ENCODE measurements at regions not wholly inside any gene's neighbourhood (a gene's known extent, or its start where the extent isn't known, plus 50 kb on each side); places are given as distances from the start of the nearest gene placed in this dataset.

GRCh38 chr4:115729739-115730266, 616.4 kb upstream of the NDST4 start:
- TF ChIP-seq, protein P1, sequence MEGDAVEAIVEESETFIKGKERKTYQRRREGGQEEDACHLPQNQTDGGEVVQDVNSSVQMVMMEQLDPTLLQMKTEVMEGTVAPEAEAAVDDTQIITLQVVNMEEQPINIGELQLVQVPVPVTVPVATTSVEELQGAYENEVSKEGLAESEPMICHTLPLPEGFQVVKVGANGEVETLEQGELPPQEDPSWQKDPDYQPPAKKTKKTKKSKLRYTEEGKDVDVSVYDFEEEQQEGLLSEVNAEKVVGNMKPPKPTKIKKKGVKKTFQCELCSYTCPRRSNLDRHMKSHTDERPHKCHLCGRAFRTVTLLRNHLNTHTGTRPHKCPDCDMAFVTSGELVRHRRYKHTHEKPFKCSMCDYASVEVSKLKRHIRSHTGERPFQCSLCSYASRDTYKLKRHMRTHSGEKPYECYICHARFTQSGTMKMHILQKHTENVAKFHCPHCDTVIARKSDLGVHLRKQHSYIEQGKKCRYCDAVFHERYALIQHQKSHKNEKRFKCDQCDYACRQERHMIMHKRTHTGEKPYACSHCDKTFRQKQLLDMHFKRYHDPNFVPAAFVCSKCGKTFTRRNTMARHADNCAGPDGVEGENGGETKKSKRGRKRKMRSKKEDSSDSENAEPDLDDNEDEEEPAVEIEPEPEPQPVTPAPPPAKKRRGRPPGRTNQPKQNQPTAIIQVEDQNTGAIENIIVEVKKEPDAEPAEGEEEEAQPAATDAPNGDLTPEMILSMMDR (conservative IDR thresholded peaks at IDR 0.05; ENCODE audit: low read depth, low read length), result no peak
- H3K4me3 ChIP-seq (ENCODE audit: low read depth, low read length), result no peak overlapping the region
- no peak for DNase-seq (ENCODE audit: low read depth)

GRCh38 chr4:115723621-115724020, 610.2 kb upstream of the NDST4 start:
- H3K4me3 ChIP-seq (ENCODE audit: low read depth, low read length), result no peak overlapping the region
- TF ChIP-seq, protein P1 (conservative IDR thresholded peaks at IDR 0.05; ENCODE audit: low read depth, low read length), result no peak

DNA sequence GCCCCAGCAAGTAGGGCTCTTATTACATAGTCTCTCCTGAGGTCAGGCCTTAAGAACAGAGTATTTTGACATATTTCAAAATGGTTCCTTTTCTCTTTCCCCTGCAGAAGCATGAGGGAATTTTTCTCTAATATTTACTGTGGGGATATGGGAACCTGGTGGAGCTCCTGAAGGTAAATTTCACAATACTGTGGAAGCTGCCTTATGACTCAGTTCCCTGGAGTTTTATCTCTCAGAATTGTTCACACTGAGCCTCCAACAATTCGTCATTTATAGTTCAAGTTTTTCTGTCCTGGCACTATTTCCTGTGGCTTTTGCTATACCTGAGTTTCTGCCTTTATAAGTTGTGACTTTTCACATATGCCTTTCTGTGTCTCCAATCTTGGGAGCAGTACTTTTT, 607.2 kb upstream of the NDST4 start:
- H3K4me3 ChIP-seq (ENCODE audit: low read depth, low read length), result no peak overlapping the region
- TF ChIP-seq, protein P1 (conservative IDR thresholded peaks at IDR 0.05; ENCODE audit: low read depth, low read length), result no peak
- DNase-seq (ENCODE audit: low read depth), result no peak

More at GRCh38 chr4:115723621-115724020, 610.2 kb upstream of the NDST4 start:
- DNase-seq (ENCODE audit: low read depth), result no peak

- no peak for DNase-seq (ENCODE audit: low read depth)
- no peak overlapping the region for H3K4me3 ChIP-seq (ENCODE audit: low read depth, low read length)
- TF ChIP-seq, protein P1 (conservative IDR thresholded peaks at IDR 0.05; ENCODE audit: low read depth, low read length), result no peak
These were observed 598.2 kb upstream of the NDST4 start for GRCh38 chr4:115711575-115711974.

DNA sequence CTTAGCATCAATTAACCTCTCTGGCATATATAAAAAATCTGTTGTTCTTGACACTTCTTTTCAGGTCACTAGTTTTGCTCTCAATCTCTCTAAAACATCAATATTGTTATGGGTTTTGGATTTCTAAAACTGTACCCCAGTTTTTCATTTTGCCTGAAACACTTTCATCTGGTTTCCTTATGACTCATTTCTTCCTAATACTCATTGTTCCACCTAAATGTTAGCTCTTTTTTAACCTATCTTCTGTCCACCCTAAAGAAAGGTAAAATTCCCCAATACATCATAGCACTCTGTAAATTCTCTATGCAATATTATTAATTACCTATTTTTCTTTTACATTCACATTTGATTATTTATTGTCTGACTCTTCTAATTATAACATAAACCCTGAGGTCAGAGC, 575.5 kb upstream of the NDST4 start:
- DNase-seq (ENCODE audit: low read depth), result no peak
- TF ChIP-seq, protein P1 (conservative IDR thresholded peaks at IDR 0.05; ENCODE audit: low read depth, low read length), result no peak
- H3K4me3 ChIP-seq (ENCODE audit: low read depth, low read length), result no peak overlapping the region

GRCh38 chr4:115687052-115687755, 573.8 kb upstream of the NDST4 start:
- no peak overlapping the region for H3K4me3 ChIP-seq (ENCODE audit: low read depth, low read length)
- no peak for DNase-seq (ENCODE audit: low read depth)
- TF ChIP-seq, protein P1 (conservative IDR thresholded peaks at IDR 0.05; ENCODE audit: low read depth, low read length), result no peak

GRCh38 chr4:115678425-115678941, 565.1 kb upstream of the NDST4 start:
- H3K4me3 ChIP-seq (ENCODE audit: low read depth, low read length), result no peak overlapping the region
- TF ChIP-seq, protein P1 (conservative IDR thresholded peaks at IDR 0.05; ENCODE audit: low read depth, low read length), result no peak
- no peak for DNase-seq (ENCODE audit: low read depth)

All from epithelial cell of proximal tubule (primary cell).